ENCODE measurements at regions not wholly inside any gene's neighbourhood (a gene's known extent, or its start where the extent isn't known, plus 50 kb on each side); places are given as distances from the start of the nearest gene placed in this dataset.

DNA sequence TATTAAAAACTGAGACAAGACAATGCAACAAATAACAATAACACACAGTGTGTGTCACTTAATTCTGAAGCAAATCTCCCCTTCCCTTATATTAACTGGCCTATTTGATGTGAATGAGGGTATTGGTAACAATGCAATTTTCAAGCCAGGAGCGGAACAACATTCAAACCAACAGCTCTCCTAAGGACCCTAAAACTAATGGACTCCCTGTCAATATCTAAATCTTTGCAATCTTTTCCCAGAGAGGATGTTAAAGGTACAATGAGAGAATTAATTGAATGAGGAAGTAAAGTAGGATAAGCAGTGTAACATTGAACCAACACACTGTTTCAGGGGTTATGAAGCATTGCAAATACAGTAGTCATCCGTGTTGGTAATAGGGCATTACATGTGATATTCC is 311.7 kb downstream of the HTR1A start:
- CTCF ChIA-PET: no interaction called here
- TF ChIP-seq, protein P1, sequence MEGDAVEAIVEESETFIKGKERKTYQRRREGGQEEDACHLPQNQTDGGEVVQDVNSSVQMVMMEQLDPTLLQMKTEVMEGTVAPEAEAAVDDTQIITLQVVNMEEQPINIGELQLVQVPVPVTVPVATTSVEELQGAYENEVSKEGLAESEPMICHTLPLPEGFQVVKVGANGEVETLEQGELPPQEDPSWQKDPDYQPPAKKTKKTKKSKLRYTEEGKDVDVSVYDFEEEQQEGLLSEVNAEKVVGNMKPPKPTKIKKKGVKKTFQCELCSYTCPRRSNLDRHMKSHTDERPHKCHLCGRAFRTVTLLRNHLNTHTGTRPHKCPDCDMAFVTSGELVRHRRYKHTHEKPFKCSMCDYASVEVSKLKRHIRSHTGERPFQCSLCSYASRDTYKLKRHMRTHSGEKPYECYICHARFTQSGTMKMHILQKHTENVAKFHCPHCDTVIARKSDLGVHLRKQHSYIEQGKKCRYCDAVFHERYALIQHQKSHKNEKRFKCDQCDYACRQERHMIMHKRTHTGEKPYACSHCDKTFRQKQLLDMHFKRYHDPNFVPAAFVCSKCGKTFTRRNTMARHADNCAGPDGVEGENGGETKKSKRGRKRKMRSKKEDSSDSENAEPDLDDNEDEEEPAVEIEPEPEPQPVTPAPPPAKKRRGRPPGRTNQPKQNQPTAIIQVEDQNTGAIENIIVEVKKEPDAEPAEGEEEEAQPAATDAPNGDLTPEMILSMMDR (IDR thresholded peaks at IDR 0.05; ENCODE audit: unreplicated experiment): no peak
- H3K27ac Mint-ChIP-seq (ENCODE audit: unreplicated experiment): no peak overlapping the region
- peaks cover 5% of the 10 kb centered on the region for H3K9me3 Mint-ChIP-seq (ENCODE audit: low read depth, unreplicated experiment)
- H3K4me1 Mint-ChIP-seq (ENCODE audit: low read depth, unreplicated experiment): no peaks in the 10 kb centered on the region
- no peak for DNase-seq
- no peaks in the 10 kb centered on the region for H3K27me3 Mint-ChIP-seq (ENCODE audit: unreplicated experiment)
- no peaks in the 10 kb centered on the region for H3K36me3 Mint-ChIP-seq (ENCODE audit: insufficient read depth, unreplicated experiment)
- H3K4me3 Mint-ChIP-seq (ENCODE audit: low read depth, unreplicated experiment): no peak overlapping the region
- intact Hi-C loops (cut with micrococcal nuclease; ENCODE audit: unreplicated experiment): no loop called here
- no TSS peak for BruUV-seq (replicated peaks)

DNA sequence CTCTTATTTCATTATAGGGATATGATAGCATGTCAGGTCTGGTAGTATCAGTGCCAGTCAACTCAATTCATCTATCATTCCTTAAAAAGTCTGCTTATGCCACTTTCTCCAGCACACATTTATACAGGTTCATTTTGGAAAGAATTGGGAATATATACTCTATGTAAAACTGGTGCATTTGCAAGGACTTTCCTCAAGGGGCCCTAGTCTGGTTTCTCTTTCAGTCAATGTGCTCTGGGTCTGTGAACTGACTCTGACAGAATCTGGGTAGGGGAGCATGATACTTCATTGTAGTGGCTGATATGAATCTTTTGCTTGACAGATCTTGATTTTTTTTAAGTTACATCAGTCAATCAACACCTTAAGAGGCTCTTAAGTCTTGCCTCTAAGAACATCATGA is 313.9 kb downstream of the HTR1A start:
- intact Hi-C loops (cut with micrococcal nuclease; ENCODE audit: unreplicated experiment): no loop called here
- CTCF ChIA-PET: no interaction called here

DNA sequence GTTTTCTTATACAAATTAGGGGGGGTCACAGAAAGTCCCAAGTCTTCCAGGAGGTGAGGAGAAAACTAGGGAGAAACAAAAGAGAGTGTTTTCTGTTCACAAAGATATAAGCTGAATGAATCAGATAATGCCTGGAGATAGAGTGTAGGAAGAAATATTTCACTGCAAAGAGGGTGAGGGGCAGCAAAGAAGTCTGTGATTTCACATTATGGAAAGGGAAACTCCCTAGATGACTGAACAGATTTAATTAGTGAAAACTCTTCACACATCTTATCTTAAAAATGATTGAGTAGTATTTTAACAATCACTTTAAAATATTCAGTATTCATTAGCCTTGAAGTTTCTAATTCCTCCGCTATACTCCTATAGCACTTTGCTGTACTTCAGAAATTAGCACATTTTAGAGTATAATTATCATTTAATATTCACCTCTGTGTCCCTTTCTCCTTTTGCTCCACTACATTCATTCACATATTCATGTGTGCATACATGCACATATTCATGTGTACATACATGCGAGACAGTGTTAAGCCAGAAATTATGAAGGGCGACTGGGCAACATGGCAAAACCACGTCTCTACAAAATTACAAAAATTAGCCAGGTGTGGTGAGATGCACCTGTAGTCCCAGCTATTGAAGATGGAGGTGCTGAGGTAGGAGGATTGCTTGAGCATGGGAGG is 332.2 kb downstream of the HTR1A start:
- no TSS peak for BruUV-seq (replicated peaks)
- Mint-ChIP-seq H3K9me3 (ENCODE audit: low read depth, unreplicated experiment) (peaks cover 2% of the 10 kb centered on the region), H3K4me3 (ENCODE audit: low read depth, unreplicated experiment) (no peak overlapping the region), H3K27ac (ENCODE audit: unreplicated experiment) (no peak overlapping the region), H3K4me1 (ENCODE audit: low read depth, unreplicated experiment) (no peaks in the 10 kb centered on the region), H3K36me3 (ENCODE audit: insufficient read depth, unreplicated experiment) (no peaks in the 10 kb centered on the region), H3K27me3 (ENCODE audit: unreplicated experiment) (no peaks in the 10 kb centered on the region)
- no peak for DNase-seq
- TF ChIP-seq, protein P1 (IDR thresholded peaks at IDR 0.05; ENCODE audit: unreplicated experiment): no peak
- CTCF ChIA-PET: no interaction called here
- intact Hi-C loops (cut with micrococcal nuclease; ENCODE audit: unreplicated experiment): no loop called here

More for the DNA sequence above, 313.9 kb downstream of the HTR1A start:
- Mint-ChIP-seq H3K4me3 (ENCODE audit: low read depth, unreplicated experiment) (no peak overlapping the region), H3K9me3 (ENCODE audit: low read depth, unreplicated experiment) (peaks cover 5% of the 10 kb centered on the region), H3K27ac (ENCODE audit: unreplicated experiment) (no peak overlapping the region), H3K4me1 (ENCODE audit: low read depth, unreplicated experiment) (no peaks in the 10 kb centered on the region), H3K36me3 (ENCODE audit: insufficient read depth, unreplicated experiment) (no peaks in the 10 kb centered on the region), H3K27me3 (ENCODE audit: unreplicated experiment) (no peaks in the 10 kb centered on the region)
- DNase-seq: no peak
- TF ChIP-seq, protein P1 (IDR thresholded peaks at IDR 0.05; ENCODE audit: unreplicated experiment): no peak
- BruUV-seq (replicated peaks): no TSS peak

DNA sequence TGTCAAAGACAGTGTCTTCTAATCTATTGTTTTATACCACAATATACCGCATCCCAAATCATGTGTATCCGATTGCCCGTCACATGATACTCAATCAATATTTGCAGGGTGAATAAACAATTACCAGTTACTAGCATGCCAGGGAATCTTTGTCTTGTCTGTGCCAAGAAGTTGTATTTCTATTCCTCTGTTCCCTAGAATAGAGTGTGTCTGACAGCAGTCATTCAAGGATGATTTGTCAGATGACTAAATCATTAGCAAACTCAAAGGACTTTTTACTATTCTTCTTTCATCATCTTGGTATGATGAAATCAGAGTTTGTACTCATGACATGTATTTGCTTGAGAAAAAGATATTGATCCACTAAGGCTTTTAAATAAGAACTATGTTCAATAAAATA is 348.8 kb downstream of the HTR1A start:
- no TSS peak for BruUV-seq (replicated peaks)
- no peaks in the 10 kb centered on the region for H3K4me1 Mint-ChIP-seq (ENCODE audit: low read depth, unreplicated experiment)

More for the DNA sequence above, 348.8 kb downstream of the HTR1A start:
- intact Hi-C loops (cut with micrococcal nuclease; ENCODE audit: unreplicated experiment): no loop called here
- Mint-ChIP-seq H3K9me3 (ENCODE audit: low read depth, unreplicated experiment) (no peaks in the 10 kb centered on the region), H3K27ac (ENCODE audit: unreplicated experiment) (no peak overlapping the region), H3K4me3 (ENCODE audit: low read depth, unreplicated experiment) (no peak overlapping the region), H3K36me3 (ENCODE audit: insufficient read depth, unreplicated experiment) (no peaks in the 10 kb centered on the region), H3K27me3 (ENCODE audit: unreplicated experiment) (no peaks in the 10 kb centered on the region)
- CTCF ChIA-PET: no interaction called here
- TF ChIP-seq, protein P1 (IDR thresholded peaks at IDR 0.05; ENCODE audit: unreplicated experiment): no peak
- no peak for DNase-seq

Data from Calu3 (cell line).